ENCODE measurements at regions not wholly inside any gene's neighbourhood (a gene's known extent, or its start where the extent isn't known, plus 50 kb on each side); places are given as distances from the start of the nearest gene placed in this dataset.

DNA sequence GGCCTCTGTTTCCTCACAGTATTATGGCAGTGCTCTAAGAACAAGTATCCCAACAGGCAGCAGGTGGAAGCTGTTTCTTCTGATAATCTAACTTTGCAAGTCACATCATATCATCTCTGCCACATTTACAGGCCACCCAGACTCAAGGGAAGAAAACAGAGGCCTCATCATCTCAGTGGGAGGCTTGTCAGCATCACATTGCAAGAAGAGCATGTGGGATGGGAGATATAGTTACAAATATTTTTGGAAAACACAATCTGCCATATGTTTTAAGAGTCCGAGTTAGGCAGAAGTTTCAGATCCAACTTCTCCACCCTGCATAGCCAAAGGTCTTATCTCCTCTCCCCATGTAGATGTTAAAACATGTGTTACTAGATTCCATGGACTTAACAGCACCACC lies 130.4 kb upstream of the PDE1C start:
- H3K4me1 ChIP-seq: no peaks in the 10 kb centered on the region
- intact Hi-C loops (cut with DNase I): no loop called here
- no peak overlapping the region for H3K4me3 ChIP-seq
- no peak overlapping the region for H3K27ac ChIP-seq
- no peak for DNase-seq
- H3K36me3 ChIP-seq: no peaks in the 10 kb centered on the region
- ATAC-seq: no peak
- no peaks in the 10 kb centered on the region for H3K27me3 ChIP-seq (ENCODE audit: low read depth)
- TF ChIP-seq, protein P1, sequence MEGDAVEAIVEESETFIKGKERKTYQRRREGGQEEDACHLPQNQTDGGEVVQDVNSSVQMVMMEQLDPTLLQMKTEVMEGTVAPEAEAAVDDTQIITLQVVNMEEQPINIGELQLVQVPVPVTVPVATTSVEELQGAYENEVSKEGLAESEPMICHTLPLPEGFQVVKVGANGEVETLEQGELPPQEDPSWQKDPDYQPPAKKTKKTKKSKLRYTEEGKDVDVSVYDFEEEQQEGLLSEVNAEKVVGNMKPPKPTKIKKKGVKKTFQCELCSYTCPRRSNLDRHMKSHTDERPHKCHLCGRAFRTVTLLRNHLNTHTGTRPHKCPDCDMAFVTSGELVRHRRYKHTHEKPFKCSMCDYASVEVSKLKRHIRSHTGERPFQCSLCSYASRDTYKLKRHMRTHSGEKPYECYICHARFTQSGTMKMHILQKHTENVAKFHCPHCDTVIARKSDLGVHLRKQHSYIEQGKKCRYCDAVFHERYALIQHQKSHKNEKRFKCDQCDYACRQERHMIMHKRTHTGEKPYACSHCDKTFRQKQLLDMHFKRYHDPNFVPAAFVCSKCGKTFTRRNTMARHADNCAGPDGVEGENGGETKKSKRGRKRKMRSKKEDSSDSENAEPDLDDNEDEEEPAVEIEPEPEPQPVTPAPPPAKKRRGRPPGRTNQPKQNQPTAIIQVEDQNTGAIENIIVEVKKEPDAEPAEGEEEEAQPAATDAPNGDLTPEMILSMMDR (IDR thresholded peaks at IDR 0.05): no peak
- H3K9me3 ChIP-seq: no peaks in the 10 kb centered on the region

DNA sequence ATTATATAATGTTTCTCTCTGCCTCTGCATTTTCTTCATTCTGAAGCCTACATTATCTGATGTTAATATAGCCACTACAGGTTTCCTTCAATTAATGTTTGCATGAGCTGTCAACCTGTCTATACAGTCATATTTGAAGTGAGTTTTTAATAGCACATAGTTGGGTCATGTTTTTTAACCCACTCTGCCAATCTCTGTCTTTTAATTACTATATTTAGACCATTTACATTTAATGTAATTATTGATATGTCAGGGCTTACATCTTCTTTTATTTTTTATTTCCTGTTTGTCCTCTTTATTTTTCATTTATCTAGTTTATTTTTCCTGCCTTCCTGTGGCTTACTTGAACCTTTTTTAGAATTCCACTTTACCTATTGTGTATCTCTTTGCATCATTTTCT lies 124.3 kb upstream of the PDE1C start:
- no peaks in the 10 kb centered on the region for H3K36me3 ChIP-seq
- intact Hi-C loops (cut with DNase I): no loop called here
- ATAC-seq (no peak), DNase-seq (no peak)
- no peaks in the 10 kb centered on the region for H3K27me3 ChIP-seq (ENCODE audit: low read depth)
- H3K4me1 ChIP-seq: no peaks in the 10 kb centered on the region
- peaks cover 17% of the 10 kb centered on the region for H3K9me3 ChIP-seq
- no peak overlapping the region for H3K27ac ChIP-seq
- TF ChIP-seq, protein P1 (IDR thresholded peaks at IDR 0.05): no peak
- no peak overlapping the region for H3K4me3 ChIP-seq

DNA sequence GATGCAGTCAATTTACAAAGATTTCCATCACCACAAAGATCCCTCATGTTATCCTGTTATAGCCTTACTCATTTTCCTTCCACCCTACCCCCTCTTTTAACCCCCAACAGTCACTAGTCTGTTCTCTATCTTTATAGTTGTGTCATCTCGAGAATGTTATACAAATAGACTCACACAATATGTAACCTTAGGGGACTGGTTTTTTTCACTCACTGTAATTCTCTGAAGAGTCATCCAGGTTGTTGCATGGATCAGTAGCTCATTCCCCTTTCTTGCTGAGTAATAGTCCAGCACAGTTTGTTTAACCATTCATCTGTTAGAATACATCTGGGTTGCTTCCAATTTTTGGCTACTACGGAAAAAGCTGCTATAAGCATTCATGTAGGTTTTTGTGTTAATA lies 121.1 kb upstream of the PDE1C start:
- Histone ChIP-seq H3K27me3 (ENCODE audit: low read depth) (no peaks in the 10 kb centered on the region), H3K36me3 (no peaks in the 10 kb centered on the region), H3K4me3 (no peak overlapping the region), H3K9me3 (peaks cover 17% of the 10 kb centered on the region), H3K27ac (no peak overlapping the region), H3K4me1 (no peaks in the 10 kb centered on the region)
- ATAC-seq (no peak), DNase-seq (no peak)
- intact Hi-C loops (cut with DNase I): no loop called here
- TF ChIP-seq, protein P1 (IDR thresholded peaks at IDR 0.05): no peak

GRCh38 chr7:32179567-32179966 lies 109.4 kb upstream of the PDE1C start:
- no peaks in the 10 kb centered on the region for H3K36me3 ChIP-seq
- intact Hi-C loops (cut with DNase I): no loop called here
- H3K27ac ChIP-seq: no peak overlapping the region
- no peak for DNase-seq
- no peaks in the 10 kb centered on the region for H3K4me1 ChIP-seq
- ATAC-seq: no peak
- H3K4me3 ChIP-seq: no peak overlapping the region
- H3K9me3 ChIP-seq: no peaks in the 10 kb centered on the region
- TF ChIP-seq, protein P1 (IDR thresholded peaks at IDR 0.05): no peak
- no peaks in the 10 kb centered on the region for H3K27me3 ChIP-seq (ENCODE audit: low read depth)

DNA sequence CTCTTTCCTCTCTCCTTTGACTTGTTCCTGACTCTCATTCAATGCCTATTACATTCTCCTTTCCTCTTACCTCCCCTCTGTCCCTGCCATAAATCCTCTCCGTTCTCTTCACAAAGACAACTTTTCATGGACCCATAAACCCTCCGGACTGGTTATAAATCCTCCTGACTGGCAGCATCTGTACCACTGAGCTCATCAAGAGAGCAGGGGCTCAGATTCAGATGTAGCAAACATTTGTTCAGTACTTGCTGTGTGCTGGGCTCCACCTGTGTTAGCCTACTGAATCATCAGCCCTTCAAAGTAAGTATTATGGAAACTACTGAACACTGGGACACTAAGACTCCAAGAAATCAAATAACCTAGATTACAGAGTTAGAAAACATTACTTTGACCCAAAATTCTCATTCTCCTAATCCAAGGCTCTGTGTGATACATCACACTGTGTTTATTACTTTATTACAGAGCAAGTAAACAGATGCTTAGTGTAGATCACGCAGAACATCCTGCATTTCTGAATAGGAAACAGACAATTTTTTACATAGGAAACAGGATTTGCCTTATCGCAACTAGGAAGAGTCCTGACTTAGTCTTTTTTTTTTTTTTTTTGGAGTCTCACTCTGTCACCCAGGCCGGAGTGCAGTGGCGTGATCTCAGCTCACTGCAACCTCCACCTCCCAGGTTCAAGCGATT lies 108.6 kb upstream of the PDE1C start:
- H3K9me3 ChIP-seq: no peaks in the 10 kb centered on the region
- no peak overlapping the region for H3K27ac ChIP-seq
- TF ChIP-seq, protein P1 (IDR thresholded peaks at IDR 0.05): no peak
- no peak overlapping the region for H3K4me3 ChIP-seq
- no peaks in the 10 kb centered on the region for H3K27me3 ChIP-seq (ENCODE audit: low read depth)
- ATAC-seq (no peak), DNase-seq (no peak)
- H3K36me3 ChIP-seq: no peaks in the 10 kb centered on the region
- no peaks in the 10 kb centered on the region for H3K4me1 ChIP-seq
- intact Hi-C loops (cut with DNase I): no loop called here
